ENCODE measurements at regions not wholly inside any gene's neighbourhood (a gene's known extent, or its start where the extent isn't known, plus 50 kb on each side); places are given as distances from the start of the nearest gene placed in this dataset.

- H3K4me3 ChIP-seq (replicated peaks in 1 of 3; ENCODE audit: insufficient read depth in 1 of 3, low read depth in 1 of 3, low read length in 3 of 3): no peak overlapping the region
- H2AFZ ChIP-seq (ENCODE audit: low read depth, low read length): no peak overlapping the region
- no peaks in the 10 kb centered on the region for H3K4me1 ChIP-seq (ENCODE audit: control insufficient read depth, extremely low read depth, insufficient read depth, low read length)
- H3K27me3 ChIP-seq (ENCODE audit: control insufficient read depth in 2 of 2, insufficient read depth in 2 of 2, low read length in 2 of 2): no peaks in the 10 kb centered on the region
- no peaks in the 10 kb centered on the region for H4K20me1 ChIP-seq (replicated peaks; ENCODE audit: control insufficient read depth, extremely low read depth, insufficient read depth, low read length)
- H3K9me1 ChIP-seq (replicated peaks; ENCODE audit: control insufficient read depth, extremely low read depth, insufficient read depth, low read length): no peaks in the 10 kb centered on the region
- no peaks in the 10 kb centered on the region for H3K79me2 ChIP-seq (ENCODE audit: control insufficient read depth, insufficient read depth, low read length)
- TF ChIP-seq MAX (IDR thresholded peaks at IDR 0.05; ENCODE audit: insufficient read depth, insufficient read length): no peak
- no peak for TF ChIP-seq GATA2 (IDR thresholded peaks at IDR 0.05; ENCODE audit: insufficient read depth, insufficient read length, low read depth, low read length)
- TF ChIP-seq JUN (IDR thresholded peaks at IDR 0.05; ENCODE audit: borderline replicate concordance, insufficient read depth, insufficient read length, low read depth): no peak
- no peak for TF ChIP-seq MYC (IDR thresholded peaks at IDR 0.05; ENCODE audit: low read depth, low read length)
- no peak for TF ChIP-seq POLR2AphosphoS5 (IDR thresholded peaks at IDR 0.05; ENCODE audit: insufficient read depth, low read depth, low read length)
- no peak for TF ChIP-seq CTCF (IDR thresholded peaks at IDR 0.05; ENCODE audit: extremely low read depth in 1 of 2, insufficient read depth in 1 of 2, low read depth in 1 of 2, low read length in 2 of 2)
- TF ChIP-seq FOS (IDR thresholded peaks at IDR 0.05; ENCODE audit: borderline replicate concordance, insufficient read depth, low read length): no peak
- no peak for TF ChIP-seq EZH2 (IDR thresholded peaks at IDR 0.05; ENCODE audit: borderline replicate concordance, low read depth, low read length, severe bottlenecking)
- TF ChIP-seq POLR2A (IDR thresholded peaks at IDR 0.05; ENCODE audit: low read depth, low read length): no peak
- no TSS peak for BruUV-seq (replicated peaks)
- no peak for FAIRE-seq
- no peak overlapping the region for H3K4me2 ChIP-seq (ENCODE audit: insufficient read depth, low read length)
- dilution Hi-C loops (cut with MboI; ENCODE audit: extremely low pct_ligation_motif_present, low sequenced_read_pairs) (no loop called here), intact Hi-C loops (cut with micrococcal nuclease) (no loop called here)
- no peak overlapping the region for H3K9ac ChIP-seq (replicated peaks; ENCODE audit: extremely low read depth, insufficient read depth, low read length)
- CTCF ChIA-PET: no interaction called here
- no peak for DNase-seq (ENCODE audit: low read depth, low spot score)
- POLR2A ChIA-PET: no interaction called here
- H3K27ac ChIP-seq (ENCODE audit: insufficient read depth, low read depth, low read length): no peak overlapping the region
- no peaks in the 10 kb centered on the region for H3K9me3 ChIP-seq (replicated peaks; ENCODE audit: control insufficient read depth, insufficient read depth, low read length)
- no peaks in the 10 kb centered on the region for H3K36me3 ChIP-seq (ENCODE audit: control insufficient read depth in 2 of 2, extremely low read depth in 1 of 2, insufficient read depth in 2 of 2, low read length in 2 of 2)
Measured at GRCh38 chr11:95503047-95503446, 272.0 kb upstream of the SESN3 start.

Data from endothelial cell of umbilical vein (primary cell).